HG03103 (cell line): ENCODE measurements at regions not wholly inside any gene's neighbourhood (a gene's known extent, or its start where the extent isn't known, plus 50 kb on each side); places are given as distances from the start of the nearest gene placed in this dataset.
A peak's percentile ranks its signal among the peaks of the same experiment; 100 is the strongest.

ENCODE experiments used
- ATAC-seq: cut with Tn5 transposase; IDR thresholded peaks from one replicate; pipeline ENCODE4 v1.9.1; 2021; ENCODE audit warnings: low read depth; ENCODE audit not compliant: unreplicated experiment

DNA sequence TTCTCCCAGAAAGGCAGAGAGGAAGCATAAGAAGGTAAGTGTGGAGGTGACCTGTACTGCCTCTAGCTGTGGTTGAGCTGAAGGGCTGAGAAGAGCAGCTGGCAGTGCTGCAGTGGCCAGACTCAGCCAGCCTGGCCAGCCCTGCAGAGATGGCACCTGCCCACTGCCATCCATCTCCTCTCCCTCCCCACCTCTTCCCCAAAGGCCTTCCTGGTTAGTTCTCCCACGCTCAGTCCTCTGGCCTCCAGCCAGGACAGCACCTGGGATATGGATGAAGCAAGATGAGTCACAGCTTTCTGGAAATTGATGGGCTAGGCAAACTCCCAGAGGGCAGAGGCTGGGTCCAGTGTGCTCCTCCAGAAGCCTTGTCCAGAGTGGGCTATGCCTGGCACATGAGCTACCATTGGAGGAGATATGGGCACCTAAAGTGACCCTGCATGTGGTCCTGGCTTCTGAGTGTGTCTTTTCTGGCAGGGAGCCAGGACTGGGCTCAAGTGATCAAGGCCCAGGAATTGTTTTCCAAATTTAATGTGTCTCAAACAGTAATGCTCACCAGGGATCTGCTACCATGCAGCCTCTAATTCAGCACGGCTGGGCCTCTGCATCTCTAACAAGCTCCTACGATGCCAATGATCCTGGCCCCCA lies 81.0 kb upstream of the CACUL1 start:
- no peak for ATAC-seq

- no peak for ATAC-seq
Observed at GRCh38 chr10:118838364-118838763, 83.6 kb upstream of the CACUL1 start.

DNA sequence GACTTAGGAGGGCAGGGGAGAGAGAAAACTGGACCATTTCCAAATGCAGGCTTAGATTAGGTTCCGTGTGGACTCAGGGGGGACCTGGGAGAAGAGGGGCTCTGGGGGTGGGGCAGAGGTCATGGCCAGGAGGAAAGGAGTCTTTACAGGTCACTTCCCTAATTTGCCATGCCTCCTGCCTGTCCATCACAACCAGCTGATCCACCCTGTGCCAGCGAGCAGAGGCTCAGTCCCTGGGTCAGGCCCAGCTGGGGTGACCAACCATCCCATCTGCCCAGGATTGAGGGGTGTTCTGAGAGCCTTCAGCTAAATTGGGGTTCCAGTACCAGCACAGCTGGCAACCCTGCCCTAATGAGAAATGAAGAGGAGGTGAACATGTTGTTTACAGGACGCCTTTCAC lies 84.6 kb upstream of the CACUL1 start:
- no peak for ATAC-seq

DNA sequence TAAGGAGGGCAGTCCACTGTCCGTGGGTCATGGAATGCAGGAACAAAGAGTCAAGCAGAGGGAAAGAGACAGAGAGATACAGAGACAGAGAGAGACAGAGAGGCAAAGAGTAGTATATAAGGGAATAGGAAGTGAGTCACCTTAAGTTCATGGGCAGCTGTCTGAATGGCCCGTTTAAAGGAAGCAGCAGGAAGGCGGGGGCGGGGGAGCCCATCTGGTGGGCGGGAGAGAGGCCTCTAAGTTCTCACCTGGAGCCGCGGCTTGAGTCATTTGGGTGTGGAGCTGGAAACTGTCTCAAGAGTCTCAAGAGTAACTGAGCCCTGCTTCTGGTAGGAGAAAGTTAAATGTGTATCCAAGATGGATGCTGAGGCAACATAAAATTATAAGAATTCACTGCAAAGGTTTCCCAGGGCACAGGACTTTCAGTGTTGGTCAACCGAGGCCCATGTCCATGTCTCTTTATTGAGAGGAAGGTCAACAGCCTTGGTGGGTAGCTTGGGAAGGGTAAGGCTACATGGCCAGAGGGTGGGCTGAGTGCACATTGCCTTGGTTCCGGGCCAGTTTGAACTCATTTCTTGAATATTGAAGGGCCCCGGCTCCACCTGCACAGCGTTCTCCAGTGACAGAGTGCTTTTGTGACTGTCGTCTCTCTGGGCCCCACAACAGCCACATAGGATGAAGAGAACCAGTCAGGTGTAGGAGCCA lies 85.5 kb upstream of the CACUL1 start:
- ATAC-seq: no peak

GRCh38 chr10:118840776-118841468 lies 86.2 kb upstream of the CACUL1 start:
- no peak for ATAC-seq

DNA sequence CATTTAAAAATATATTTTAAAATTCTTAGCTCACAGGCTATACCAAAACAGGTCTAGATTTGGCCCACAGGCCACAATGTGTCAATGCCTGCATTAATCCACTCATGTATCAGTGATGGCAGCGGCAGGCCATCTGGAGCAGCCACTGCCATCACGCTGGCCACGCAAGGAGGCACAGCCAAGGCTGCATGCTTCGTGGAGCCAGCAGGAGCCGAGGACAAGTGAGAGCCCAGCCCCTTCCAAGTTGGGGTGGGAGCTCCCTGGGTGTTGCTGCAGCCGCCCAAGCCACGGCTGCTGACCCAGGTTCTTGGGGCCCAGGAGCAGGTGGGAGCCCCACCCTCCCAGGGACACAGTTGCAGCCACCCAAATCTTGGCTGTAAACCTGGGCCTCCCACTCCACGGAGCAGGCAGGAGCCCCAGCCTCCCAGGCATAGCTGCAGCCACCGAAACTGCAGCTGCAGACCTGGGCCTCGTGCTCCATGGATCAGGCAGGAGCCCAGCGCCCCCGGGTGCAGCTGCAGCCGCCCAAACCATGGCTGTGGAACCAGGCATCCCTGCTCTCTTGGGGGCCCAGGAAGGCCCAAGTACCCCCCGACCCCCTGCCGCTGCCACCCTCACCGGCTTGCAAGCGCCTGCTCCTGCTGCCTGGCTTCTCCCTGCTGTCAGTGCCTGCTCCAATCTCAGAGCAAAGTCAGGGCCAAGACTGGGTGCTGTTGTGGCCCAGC lies 87.3 kb upstream of the CACUL1 start:
- no peak for ATAC-seq

DNA sequence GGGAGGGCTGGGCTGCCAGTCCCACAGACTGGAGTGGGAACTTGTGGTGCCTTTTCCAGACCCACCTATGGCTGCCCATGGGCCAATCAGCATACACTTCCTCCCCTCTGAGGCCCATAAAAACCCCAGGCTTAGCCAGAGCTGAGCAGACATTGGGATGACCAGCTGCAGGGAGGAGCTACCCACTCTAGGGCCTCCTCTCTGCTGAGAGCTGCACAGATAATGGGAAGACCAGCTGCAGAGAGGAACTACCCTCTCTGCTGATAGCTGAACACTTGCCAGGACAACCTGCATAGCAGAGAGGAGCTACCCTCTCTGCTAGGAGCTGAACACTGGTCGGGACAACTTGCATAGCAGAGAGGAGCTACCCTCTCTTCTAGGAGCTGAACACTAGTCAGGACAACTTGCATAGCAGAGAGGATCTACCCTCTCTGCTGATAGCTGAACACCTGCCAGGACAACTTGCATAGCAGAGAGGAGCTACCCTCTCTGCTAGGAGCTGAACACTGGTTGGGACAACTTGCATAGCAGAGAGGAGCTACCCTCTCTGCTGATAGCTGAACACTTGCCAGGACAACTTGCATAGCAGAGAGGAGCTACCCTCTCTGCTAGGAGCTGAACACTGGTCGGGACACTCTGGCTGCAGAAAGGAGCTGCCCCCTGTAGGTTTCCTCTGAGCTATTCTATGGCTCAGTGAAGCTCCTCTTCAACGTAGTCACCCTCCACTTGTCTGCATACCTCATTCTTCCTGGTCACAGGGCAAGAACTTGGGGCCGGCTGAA lies 88.3 kb upstream of the CACUL1 start:
- no peak for ATAC-seq

DNA sequence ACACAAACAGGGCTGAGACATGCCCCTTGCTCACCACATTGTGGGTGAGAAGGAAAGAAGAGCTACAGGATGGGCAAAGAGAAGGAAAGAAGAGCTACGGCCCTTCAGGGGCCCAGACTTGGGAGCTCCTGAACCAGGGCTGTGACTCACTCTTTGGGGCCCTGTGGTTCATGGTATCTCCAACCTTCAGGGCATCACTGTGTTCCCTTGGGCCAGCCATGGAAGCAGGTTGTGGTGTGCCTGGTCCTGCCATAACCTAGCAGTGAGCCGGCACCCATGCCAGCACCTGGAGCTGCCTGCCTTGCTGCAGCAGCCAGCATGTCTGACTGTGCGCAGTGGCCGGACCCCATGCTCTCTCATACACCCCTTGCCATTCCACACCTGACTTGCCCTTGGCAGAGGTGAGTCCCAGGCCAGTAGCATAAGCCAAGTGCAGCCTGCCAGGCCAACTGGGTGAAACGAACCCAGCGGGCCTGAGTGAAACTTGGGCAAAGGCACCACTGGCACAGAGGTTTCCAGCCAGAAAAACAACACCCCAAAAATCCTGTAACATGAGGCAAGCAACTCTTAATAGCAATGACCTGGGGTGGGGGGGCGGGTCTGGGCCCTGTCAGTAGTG lies 89.0 kb upstream of the CACUL1 start:
- no peak for ATAC-seq

DNA sequence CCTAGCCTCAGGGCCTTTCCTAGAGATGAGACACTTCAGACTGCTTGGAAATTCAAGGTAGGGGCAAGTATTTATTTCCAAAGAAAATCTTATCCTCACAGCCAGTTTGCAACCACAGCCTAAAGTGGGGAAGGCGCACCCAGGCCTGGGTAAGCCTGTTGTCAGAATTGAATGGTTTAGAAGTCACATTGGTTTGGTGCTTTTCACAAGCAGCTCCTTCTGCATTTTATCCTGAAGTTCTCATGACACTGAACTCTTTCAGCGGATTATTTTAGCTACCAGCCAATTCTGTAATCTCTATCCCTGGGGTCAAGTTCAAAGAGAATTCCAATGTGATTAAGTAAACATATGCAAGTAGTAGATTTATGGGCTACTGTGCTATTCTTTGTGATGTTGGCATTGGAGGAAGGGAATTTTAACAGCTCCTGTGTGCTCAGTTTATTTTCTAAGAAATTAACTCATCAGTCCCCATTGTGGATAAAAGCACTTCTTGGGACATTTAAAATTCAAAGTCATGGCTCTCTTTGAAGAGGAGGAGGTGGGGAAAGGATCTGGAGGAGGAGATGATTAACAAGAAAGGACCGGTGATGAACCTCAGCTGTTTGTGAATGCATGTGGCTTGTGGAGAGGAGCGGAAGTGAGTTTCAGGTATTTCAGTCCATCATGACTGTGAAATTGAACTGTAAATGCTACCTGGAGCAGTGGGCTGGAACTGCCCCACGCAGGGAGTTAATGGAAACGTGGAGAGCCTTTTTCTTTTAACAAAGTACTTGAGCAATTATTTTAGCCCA lies 90.2 kb upstream of the CACUL1 start:
- ATAC-seq: no peak

DNA sequence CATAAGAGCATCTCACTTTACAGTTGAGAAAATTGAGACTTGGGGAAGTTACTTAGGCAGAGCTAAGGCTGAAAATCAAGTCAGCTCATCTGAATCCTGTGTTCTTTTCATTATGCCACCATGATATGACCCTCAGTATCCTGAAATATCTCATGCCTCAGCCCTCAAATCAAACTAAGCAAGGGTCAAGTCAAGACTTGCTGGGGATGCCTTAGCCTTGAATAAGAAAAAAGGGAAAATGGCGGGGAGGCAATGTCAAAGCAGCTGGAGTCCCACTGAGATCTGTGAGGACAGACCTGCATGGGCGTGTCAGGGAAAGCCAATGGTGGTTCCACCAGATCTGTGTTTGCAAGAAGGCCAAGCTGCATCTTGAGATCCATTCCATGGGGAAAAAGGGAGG lies 91.0 kb upstream of the CACUL1 start:
- ATAC-seq: no peak

- ATAC-seq: no peak
Observed at GRCh38 chr10:118850418-118851061, 95.8 kb upstream of the CACUL1 start.

DNA sequence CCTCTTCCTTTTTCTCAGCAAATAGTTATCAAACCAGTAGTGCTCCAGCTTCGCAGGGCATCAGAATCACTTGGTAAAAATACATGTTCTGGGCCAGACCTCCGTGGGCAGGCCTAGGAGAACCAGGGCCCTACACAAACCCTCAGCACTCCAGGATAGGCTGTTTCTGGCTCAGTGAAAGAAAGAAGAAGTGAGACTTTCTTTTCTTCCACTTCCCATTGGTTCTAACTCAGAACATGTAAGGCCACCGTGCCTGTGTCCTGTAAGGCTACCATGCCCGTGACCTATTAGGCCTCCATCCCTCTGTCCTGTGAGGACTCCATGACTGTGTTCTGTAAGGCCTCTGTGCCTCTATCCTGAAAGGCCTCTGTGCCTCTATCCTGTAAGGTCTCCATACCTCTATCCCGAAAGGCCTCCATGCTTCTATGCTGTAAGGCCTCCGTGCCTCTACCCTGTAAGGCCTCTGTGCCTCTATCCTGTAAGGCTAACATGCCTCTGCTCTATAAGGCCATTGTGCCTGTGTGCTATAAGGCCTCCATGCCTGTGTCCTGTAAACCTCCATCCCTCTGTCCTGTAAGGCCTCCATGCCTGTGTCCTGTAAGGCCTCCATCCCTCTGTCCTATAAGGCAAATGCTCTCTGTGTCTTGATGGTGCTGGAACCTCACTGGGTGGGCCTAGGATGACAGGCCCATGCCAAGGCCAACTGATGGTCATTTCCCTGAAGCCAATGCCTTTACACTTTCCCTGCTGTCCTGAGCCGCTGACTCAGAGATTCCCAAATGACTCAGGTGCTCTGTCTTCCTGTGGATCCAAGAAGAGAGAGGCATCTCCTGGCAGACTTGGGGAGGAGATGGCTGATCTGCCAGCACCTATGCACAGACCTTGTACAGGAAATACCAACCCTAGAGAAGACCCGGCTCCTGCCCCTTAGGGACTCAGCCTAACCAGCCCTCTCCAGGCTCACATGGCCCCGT lies 96.6 kb upstream of the CACUL1 start:
- ATAC-seq: peak; percentile 81

DNA sequence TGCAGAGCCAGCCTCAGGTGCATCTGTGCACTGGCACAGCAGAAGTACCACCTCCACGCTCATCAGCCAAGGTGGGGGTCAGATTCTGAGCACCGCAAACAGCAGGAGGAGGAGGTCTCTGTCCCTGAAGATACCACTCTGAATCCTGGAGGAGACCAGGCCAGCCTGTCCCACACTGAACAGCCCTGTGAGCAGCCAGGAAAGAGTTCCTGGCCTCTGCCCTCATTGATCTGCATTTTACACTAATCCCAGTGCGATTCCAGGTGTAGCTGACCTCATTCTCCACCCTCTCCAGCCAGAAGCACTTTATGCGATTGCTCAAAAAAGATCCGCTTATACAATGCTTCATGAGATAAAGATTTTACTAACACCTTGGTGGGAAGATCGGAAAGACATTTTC lies 99.1 kb upstream of the CACUL1 start:
- ATAC-seq: no peak

DNA sequence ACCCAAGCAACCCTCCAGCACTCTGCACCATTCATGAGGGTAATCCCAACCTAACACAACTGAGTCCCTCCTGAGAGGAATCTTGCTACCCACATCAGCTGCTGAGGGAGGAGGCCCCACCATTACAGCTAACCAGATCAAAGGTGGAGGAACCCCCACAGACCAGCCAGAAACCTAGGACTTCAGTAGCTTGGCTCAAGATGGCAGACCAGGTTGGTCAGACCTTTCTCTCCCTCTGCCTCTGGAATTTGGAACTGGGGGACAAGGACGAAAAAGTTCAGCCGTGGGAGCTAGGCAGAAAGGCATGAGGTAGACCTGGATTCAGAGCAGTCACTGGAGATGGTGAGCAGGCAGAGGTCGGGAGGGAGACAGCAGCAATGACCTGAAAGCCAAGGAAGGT lies 101.3 kb upstream of the CACUL1 start:
- ATAC-seq: no peak

- ATAC-seq: no peak
Observed at GRCh38 chr10:118865998-118866693, 111.4 kb upstream of the CACUL1 start.

DNA sequence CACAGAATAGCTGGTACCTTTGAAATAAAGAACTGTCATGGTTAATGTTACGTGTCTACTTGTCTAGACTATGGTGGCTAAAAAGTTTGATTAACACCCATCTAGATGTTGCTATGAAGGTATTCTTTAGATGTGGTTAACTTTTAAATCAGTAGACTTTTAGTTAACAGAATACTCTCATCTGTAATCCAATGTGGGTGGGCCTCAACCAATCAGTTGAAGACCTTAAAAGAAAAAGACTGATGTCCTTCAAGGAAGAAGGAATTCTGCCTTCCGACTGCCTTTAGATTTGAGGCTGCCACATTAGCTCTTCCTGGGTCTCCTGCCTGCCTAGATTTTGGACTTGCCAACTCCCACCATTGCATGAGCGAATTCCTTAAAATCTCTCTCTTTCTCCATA lies 113.0 kb upstream of the CACUL1 start:
- ATAC-seq: no peak

- ATAC-seq: no peak
Observed at GRCh38 chr10:118868589-118868988, 113.8 kb upstream of the CACUL1 start.
